ENCODE measurements at regions not wholly inside any gene's neighbourhood (a gene's known extent, or its start where the extent isn't known, plus 50 kb on each side); places are given as distances from the start of the nearest gene placed in this dataset.

GRCh38 chr16:63712725-63713124 lies 1409.1 kb downstream of the CDH11 start:
- TF ChIP-seq, protein P1, sequence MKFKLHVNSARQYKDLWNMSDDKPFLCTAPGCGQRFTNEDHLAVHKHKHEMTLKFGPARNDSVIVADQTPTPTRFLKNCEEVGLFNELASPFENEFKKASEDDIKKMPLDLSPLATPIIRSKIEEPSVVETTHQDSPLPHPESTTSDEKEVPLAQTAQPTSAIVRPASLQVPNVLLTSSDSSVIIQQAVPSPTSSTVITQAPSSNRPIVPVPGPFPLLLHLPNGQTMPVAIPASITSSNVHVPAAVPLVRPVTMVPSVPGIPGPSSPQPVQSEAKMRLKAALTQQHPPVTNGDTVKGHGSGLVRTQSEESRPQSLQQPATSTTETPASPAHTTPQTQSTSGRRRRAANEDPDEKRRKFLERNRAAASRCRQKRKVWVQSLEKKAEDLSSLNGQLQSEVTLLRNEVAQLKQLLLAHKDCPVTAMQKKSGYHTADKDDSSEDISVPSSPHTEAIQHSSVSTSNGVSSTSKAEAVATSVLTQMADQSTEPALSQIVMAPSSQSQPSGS (IDR thresholded peaks at IDR 0.05; ENCODE audit: low read length) = no peak
- TF ChIP-seq MTA2 (IDR thresholded peaks at IDR 0.05; ENCODE audit: low read depth) = no peak
